Erythroblast (primary cell): ENCODE measurements at regions not wholly inside any gene's neighbourhood (a gene's known extent, or its start where the extent isn't known, plus 50 kb on each side); places are given as distances from the start of the nearest gene placed in this dataset.

Source experiments
- DNase-seq, 2 experiments: peaks; one replicate each; lab custom pipeline; 2025; lab: John Stamatoyannopoulos, UW
- GATA1 ChIP-seq: IDR thresholded peaks from 2 replicates; pipeline ENCODE4 v1.6.1; 2011; ENCODE audit warnings: low read depth, mild to moderate bottlenecking, control low read depth, low read length, moderate library complexity
- POLR2A ChIP-seq: IDR thresholded peaks from 2 replicates; pipeline ENCODE4 v1.6.1; 2011; ENCODE audit warnings: mild to moderate bottlenecking, low read length

- TF ChIP-seq GATA1 = no peak
These were observed 74.1 kb upstream of the NECTIN1 start for GRCh38 chr11:119803139-119803538.

DNA sequence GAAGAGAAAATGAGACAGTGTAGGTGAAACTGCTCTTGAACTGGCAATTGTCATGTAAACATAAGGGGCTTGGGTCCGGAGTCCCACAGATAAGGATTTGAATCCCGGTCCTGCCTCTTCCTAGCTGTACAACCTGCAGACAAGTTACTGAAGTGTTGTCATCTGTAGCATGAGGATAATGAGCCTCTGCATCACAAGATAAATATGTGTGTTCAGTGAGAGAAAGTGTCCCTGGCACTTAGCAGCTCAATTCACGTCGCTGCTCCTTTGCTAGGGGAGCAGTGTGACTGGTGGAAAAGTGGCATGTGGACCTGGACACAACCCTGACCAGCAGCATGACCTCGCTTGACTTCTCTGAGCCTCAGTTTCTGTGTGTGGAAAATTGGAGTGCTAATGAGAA is 73.7 kb upstream of the NECTIN1 start:
- no peak for DNase-seq
- no peak for TF ChIP-seq GATA1
- no peak for TF ChIP-seq POLR2A

More at GRCh38 chr11:119803139-119803538, 74.1 kb upstream of the NECTIN1 start:
- no peak for DNase-seq

- TF ChIP-seq GATA1 = no peak
- TF ChIP-seq POLR2A = no peak
- no peak for DNase-seq
These were observed 71.6 kb upstream of the NECTIN1 start for GRCh38 chr11:119800619-119801018.

DNA sequence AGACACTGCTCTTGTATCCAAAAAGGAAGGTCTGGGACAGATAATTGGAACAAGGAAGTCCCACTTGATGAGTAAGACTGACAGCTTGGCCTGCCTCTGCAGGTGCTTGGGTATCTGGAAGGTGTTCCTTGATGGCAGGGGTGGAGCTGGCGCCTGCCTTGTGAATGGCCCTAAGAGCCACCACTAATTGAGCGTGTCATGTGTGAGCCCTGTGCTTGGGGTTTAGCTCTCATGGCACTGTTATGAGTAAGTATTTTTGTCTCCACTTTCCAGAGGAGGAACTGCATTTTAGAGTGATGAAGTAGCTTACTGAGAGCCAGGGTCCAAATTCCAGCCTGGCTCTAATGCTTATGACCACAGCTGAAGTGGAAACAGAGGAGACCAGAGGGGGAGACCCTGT is 71.2 kb upstream of the NECTIN1 start:
- no peak for TF ChIP-seq POLR2A
- no peak for TF ChIP-seq GATA1
- no peak for DNase-seq

DNA sequence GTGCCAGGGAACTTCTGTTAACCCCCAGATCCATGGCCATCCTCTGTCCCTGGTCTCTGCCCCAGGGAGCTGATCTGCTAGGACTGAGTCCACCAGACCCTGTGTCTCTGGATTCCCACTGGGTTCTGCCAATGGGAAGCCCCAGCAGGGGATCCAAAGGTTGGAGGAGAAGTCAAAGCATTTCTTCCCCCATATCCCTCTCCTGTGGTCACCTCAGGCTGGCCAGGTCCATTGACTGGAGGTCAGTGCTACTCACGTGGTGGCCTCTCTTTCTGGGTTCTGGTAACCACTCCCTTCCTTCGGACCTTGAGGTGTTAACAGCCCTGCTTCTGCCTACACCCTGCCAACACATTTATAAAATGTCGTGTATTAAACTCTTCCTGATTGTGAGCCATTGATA is 69.7 kb upstream of the NECTIN1 start:
- TF ChIP-seq POLR2A (no peak), GATA1 (no peak)

GRCh38 chr11:119797736-119798135 is 68.7 kb upstream of the NECTIN1 start:
- DNase-seq = no peak
- TF ChIP-seq POLR2A = no peak
- TF ChIP-seq GATA1 = no peak

More for the DNA sequence above, 69.7 kb upstream of the NECTIN1 start:
- DNase-seq = no peak

GRCh38 chr11:119797123-119797611 is 68.2 kb upstream of the NECTIN1 start:
- TF ChIP-seq GATA1 = no peak
- no peak for TF ChIP-seq POLR2A
- DNase-seq = no peak

DNA sequence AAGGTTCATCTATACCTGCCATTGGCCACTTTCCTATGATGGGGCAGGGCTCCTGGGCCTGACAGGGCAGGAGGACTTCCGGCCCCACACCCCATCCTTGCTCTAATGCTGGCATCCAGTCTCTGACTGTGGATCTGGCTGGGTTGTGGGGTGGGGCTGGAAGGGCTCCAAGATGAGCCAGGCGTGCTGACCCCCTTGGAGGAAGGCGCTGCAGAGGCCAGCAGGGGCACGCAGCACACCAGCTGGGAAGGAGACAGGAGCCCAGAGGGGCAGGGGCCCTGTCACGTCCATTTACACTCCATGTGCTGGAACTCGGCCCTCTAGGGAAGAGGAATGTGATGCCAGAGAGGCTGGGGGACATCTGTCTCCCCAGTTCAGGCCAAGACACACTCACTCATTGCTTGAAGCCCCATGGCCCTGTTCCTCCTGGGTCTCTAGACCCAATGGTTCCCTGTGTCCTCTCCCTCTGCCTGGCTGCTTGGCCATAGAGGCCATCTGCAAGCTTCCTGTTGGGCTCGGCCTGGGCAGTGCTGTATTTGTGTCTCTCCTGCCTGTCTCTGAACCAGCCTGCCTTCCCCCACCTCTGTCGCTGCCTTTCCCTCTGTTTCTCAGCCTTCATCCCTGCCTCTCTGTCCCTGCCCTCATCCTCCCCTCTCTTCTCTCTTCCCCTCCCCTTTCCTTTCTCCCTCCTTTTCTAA is 67.5 kb upstream of the NECTIN1 start:
- no peak for DNase-seq
- TF ChIP-seq POLR2A = no peak
- no peak for TF ChIP-seq GATA1

DNA sequence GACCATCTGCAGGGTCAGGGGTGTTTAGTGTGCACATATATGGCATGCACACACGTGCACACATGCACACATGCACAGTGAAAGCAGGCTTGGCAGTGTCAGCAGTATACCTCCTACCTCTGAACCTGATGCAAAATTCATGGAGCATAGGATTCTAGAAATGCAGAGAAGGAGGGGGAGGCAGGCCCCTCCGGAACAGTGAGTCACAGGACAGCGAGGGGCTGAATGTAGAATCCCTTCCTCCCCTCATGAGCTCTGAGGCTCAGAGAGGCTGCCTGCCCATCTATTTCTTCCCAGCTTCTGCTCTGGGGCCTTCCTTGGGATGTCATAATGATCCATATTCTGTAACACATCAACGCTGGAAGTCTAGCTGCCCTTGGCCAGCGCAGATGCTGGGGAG is 66.7 kb upstream of the NECTIN1 start:
- TF ChIP-seq POLR2A (no peak), GATA1 (no peak)
- no peak for DNase-seq

DNA sequence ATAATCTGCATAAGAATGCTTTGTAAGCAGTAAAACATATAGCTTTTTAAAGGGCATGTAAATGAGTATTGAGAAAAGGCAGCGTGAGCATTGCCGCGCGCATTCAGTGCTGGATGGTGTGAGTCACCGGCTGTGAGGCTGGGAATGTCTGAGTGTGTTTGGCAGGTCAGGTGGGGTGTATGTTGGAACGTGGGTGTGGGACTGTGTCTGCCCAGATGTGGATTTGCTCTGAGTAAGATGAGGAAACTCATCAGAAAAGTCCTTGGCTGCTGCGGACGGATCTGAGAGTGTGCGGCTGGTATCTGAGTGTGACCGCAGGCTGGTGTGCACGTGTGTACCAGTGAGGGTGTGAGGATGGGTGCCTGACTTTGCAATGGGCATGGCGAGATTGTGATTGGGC is 66.2 kb upstream of the NECTIN1 start:
- DNase-seq = no peak
- TF ChIP-seq GATA1 (no peak), POLR2A (no peak)

DNA sequence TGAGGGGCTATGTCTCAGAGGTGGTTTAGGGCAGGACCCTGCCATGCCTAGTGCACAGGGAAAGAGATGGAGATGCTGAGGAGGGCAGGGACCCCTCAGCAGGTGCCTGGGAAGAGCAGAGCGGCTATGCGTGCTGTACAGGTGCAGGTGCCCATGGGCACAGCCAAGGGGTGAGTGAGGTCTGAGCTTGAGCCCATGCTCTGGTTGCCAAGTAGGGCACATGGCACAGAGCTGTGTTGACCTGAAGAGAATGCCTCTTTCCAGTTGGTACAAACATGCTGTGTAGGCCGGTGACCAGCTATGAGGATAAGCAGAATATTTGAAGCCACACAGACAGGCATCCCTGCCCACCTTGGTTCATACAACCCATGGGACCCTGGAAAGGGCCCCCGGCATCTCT is 65.8 kb upstream of the NECTIN1 start:
- DNase-seq = no peak
- TF ChIP-seq GATA1 (no peak), POLR2A (no peak)

DNA sequence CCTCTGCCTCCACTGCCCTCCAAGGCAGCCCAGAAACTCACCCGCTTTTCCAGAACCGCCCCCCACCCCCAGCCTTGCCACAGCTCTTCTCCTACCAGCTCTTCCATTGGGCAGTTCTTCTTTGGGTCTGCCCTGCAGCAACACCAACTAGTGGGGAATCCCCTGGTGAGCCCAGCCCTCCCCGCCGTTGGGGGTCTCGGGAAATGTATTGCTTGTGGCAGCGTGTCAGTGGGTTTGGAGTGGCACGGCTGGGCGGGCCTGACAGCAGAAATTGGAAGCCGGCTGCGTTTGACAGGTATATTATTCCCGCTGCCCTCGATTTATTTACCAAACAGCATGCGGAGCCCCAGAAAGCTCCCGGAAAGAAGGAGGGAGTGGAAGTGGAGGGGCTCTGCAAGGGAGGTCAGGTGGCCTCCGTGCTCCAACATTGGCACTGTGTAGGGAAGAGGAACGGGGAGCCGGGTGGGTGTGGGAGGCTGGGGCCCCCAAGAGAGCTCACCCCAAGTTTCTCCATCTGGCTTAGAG is 65.2 kb upstream of the NECTIN1 start:
- TF ChIP-seq GATA1 (no peak), POLR2A (no peak)
- DNase-seq = no peak

GRCh38 chr11:119793335-119793984 is 64.5 kb upstream of the NECTIN1 start:
- DNase-seq = no peak

DNA sequence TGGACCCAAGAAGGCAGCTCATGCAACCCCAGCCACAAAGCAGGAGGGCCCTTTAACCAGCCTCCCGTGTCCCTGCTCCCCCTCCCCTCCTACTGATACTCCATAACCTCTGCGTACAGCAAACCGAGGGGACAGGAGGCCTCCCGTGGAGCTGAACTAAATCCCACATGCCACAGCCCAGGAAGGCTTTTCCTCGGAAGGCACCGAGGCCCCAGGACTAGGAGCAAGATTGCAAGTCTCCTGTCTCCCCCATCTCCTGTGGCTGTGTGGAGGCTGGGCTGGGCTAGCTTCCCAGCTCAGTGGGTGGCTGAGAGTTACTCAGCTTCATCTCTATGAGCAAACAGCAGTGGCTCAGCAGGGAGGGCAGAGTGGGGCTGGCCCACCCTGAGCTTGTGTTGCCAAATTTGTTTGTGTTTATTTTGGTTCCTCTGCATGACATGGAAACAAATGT is 62.7 kb upstream of the NECTIN1 start:
- no peak for TF ChIP-seq POLR2A
- TF ChIP-seq GATA1 = no peak
- no peak for DNase-seq

More at GRCh38 chr11:119793335-119793984, 64.5 kb upstream of the NECTIN1 start:
- no peak for TF ChIP-seq GATA1
- no peak for TF ChIP-seq POLR2A
